ENCODE measurements at regions not wholly inside any gene's neighbourhood (a gene's known extent, or its start where the extent isn't known, plus 50 kb on each side); places are given as distances from the start of the nearest gene placed in this dataset.

DNA sequence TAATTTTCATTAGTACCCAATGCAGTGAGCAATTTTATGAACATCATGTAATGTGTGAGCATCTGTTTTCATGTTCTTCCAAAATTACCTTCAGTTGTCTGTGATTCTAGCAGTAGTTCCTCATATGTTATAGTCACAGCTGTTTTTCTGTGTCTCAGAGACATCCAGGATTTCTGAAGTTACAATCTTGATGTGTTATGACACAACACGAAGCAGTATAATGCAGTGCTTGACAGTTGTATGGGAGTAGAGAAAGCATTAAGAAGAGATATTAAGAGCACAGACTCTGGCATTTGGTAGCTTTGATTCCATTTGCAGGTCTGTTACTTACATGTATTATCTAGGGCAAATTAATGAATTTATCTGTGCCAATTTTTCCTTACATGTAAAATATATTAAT lies 414.7 kb upstream of the PCDH15 start:
- Histone ChIP-seq H3K36me3 (replicated peaks) (no peaks in the 10 kb centered on the region), H3K27me3 (replicated peaks) (no peaks in the 10 kb centered on the region), H3K4me3 (ENCODE audit: low read depth, low read length) (no peak overlapping the region), H3K27ac (no peak overlapping the region)
- TF ChIP-seq, protein P1, sequence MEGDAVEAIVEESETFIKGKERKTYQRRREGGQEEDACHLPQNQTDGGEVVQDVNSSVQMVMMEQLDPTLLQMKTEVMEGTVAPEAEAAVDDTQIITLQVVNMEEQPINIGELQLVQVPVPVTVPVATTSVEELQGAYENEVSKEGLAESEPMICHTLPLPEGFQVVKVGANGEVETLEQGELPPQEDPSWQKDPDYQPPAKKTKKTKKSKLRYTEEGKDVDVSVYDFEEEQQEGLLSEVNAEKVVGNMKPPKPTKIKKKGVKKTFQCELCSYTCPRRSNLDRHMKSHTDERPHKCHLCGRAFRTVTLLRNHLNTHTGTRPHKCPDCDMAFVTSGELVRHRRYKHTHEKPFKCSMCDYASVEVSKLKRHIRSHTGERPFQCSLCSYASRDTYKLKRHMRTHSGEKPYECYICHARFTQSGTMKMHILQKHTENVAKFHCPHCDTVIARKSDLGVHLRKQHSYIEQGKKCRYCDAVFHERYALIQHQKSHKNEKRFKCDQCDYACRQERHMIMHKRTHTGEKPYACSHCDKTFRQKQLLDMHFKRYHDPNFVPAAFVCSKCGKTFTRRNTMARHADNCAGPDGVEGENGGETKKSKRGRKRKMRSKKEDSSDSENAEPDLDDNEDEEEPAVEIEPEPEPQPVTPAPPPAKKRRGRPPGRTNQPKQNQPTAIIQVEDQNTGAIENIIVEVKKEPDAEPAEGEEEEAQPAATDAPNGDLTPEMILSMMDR (IDR thresholded peaks at IDR 0.05; ENCODE audit: low read depth, low read length, missing control alignments), result no peak
- no peak for DNase-seq
- in situ Hi-C loops (cut with HindIII; ENCODE audit: low pct_ligation_motif_present, low sequenced_read_pairs), result no loop called here

DNA sequence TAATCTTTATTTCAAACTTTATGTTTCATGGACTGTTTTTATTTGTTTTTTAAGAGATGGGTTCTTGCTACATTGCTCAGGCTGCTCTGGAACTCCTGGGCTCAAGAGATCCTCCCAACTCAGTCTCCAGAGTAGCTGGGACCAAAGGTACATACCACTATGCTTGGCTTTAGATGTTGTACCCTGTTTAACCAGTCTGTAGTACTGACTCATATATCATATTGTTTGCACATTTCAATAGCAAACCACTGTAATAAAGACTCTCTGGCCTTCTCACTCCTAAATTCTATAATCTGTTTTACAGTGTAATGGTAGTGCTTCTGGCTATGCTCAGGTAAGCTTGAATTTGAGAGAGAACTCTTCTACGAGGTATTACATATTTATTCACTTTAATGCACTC lies 413.6 kb upstream of the PCDH15 start:
- H3K36me3 ChIP-seq (replicated peaks), result no peaks in the 10 kb centered on the region
- H3K4me3 ChIP-seq (ENCODE audit: low read depth, low read length), result no peak overlapping the region
- H3K27me3 ChIP-seq (replicated peaks), result no peaks in the 10 kb centered on the region

DNA sequence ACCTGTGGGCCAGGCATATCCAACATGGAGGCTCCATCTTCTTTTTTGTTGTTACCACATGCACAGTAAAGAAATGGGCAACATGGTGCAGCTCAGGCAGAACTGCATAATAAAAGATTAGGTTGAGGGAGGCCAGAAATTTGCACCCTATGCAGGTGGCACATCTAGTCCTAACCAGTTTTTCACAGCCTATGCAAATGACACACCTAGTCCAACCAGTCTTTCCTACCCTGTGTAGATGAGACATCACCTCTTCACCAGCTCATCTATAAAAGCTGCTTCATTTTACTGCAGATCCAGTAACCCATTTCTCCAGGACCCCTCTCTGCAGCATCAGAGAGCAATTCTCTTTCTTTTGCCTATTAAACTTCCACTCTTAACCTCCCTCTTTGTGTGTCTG lies 411.0 kb upstream of the PCDH15 start:
- TF ChIP-seq, protein P1 (IDR thresholded peaks at IDR 0.05; ENCODE audit: low read depth, low read length, missing control alignments), result no peak
- H3K36me3 ChIP-seq (replicated peaks), result no peaks in the 10 kb centered on the region
- no peak overlapping the region for H3K4me3 ChIP-seq (ENCODE audit: low read depth, low read length)
- DNase-seq, result no peak
- H3K27ac ChIP-seq, result no peak overlapping the region
- in situ Hi-C loops (cut with HindIII; ENCODE audit: low pct_ligation_motif_present, low sequenced_read_pairs), result no loop called here
- no peaks in the 10 kb centered on the region for H3K27me3 ChIP-seq (replicated peaks)

More for the DNA sequence above, 413.6 kb upstream of the PCDH15 start:
- TF ChIP-seq, protein P1 (IDR thresholded peaks at IDR 0.05; ENCODE audit: low read depth, low read length, missing control alignments), result no peak
- in situ Hi-C loops (cut with HindIII; ENCODE audit: low pct_ligation_motif_present, low sequenced_read_pairs), result no loop called here
- H3K27ac ChIP-seq, result no peak overlapping the region
- no peak for DNase-seq

DNA sequence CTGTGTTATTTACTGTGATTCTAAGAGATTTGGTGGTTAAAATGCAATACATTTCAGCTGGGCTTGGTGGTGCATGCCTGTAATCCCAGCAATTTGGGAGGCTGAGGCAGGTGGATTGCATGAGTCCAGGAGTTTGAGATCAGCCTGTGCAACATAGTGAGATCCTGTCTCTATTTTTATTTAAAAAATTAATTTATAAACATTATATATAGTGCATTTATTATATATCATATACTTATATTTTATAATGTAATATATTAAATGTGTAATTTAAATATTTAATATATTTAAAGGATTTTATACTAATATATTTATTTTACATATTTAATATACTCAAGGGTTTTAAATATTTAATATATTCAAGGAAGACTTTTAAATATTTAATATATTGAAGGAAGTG lies 402.8 kb upstream of the PCDH15 start:
- Histone ChIP-seq H3K4me3 (ENCODE audit: low read depth, low read length) (no peak overlapping the region), H3K36me3 (replicated peaks) (no peaks in the 10 kb centered on the region), H3K27ac (no peak overlapping the region), H3K27me3 (replicated peaks) (no peaks in the 10 kb centered on the region)
- DNase-seq, result no peak
- TF ChIP-seq, protein P1 (IDR thresholded peaks at IDR 0.05; ENCODE audit: low read depth, low read length, missing control alignments), result no peak
- in situ Hi-C loops (cut with HindIII; ENCODE audit: low pct_ligation_motif_present, low sequenced_read_pairs), result no loop called here

DNA sequence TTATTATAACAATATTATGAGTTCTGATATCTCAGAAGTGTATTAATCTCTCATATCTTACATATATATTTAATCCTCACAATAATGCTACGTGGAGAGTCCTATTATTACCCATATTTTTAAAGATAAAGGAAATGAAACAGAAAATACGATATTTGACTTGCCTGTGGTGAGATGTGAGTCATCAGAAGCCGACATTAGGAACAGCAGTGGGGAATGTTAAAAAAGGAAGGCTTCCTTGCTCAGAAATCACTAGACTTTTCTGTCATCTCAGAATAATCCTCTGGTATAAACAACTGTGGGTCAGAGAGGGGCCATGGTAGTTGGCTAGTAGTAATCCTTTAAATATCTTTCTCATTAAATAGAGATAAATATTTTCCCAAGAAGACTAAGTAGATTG lies 402.3 kb upstream of the PCDH15 start:
- Histone ChIP-seq H3K27ac (no peak overlapping the region), H3K27me3 (replicated peaks) (no peaks in the 10 kb centered on the region), H3K4me3 (ENCODE audit: low read depth, low read length) (no peak overlapping the region), H3K36me3 (replicated peaks) (no peaks in the 10 kb centered on the region)
- in situ Hi-C loops (cut with HindIII; ENCODE audit: low pct_ligation_motif_present, low sequenced_read_pairs), result no loop called here
- TF ChIP-seq, protein P1 (IDR thresholded peaks at IDR 0.05; ENCODE audit: low read depth, low read length, missing control alignments), result no peak
- no peak for DNase-seq

DNA sequence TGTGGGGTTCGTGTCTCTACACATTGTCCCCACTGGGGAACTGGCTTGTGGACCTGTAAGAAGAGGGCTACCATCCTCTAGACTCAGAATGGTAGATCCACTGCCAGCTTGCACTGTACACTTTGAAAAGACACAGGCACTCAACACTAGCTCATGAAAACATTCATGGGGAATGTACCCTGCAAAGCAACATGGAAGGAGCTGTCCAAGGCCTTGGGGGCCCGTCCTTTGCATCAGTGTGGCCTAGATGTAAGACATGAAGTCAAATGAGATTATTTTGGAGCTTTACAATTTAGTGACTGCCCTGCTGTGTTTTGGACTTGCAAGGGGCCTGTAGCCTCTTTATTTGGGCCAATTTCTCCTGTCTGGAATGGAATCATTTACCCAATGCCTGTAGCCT lies 399.0 kb upstream of the PCDH15 start:
- Histone ChIP-seq H3K27me3 (replicated peaks) (no peaks in the 10 kb centered on the region), H3K36me3 (replicated peaks) (no peaks in the 10 kb centered on the region), H3K4me3 (ENCODE audit: low read depth, low read length) (no peak overlapping the region), H3K27ac (no peak overlapping the region)
- TF ChIP-seq, protein P1 (IDR thresholded peaks at IDR 0.05; ENCODE audit: low read depth, low read length, missing control alignments), result no peak
- DNase-seq, result no peak
- in situ Hi-C loops (cut with HindIII; ENCODE audit: low pct_ligation_motif_present, low sequenced_read_pairs), result no loop called here

All from brain microvascular endothelial cell (primary cell).